GM13976 (cell line): ENCODE measurements at regions not wholly inside any gene's neighbourhood (a gene's known extent, or its start where the extent isn't known, plus 50 kb on each side); places are given as distances from the start of the nearest gene placed in this dataset.

Experiments
- DNase-seq: peaks from one replicate; pipeline ENCODE4 v3.0.0; 2012; ENCODE audit warnings: low spot score
- CTCF ChIP-seq: IDR thresholded peaks from 2 replicates; pipeline ENCODE4 v1.5.1; 2012; ENCODE audit warnings: borderline replicate concordance, mild to moderate bottlenecking; ENCODE audit not compliant: insufficient read depth; ENCODE audit errors: extremely low read depth, missing control alignments, control extremely low read depth
- in situ Hi-C: fragments of 300-500 bp; cut with MboI; formaldehyde crosslinking; loops from one replicate; pipeline ENCODE4 v1.12.0; 2022; ENCODE audit warnings: low sequenced_read_pairs, mixed read lengths, inconsistent platforms; ENCODE audit not compliant: unreplicated experiment

- in situ Hi-C loops, result no loop called here
- DNase-seq, result no peak
- TF ChIP-seq CTCF, result no peak
Observed at GRCh38 chr9:118009614-118010013, 305.4 kb downstream of the TLR4 start.

- no peak for DNase-seq
- TF ChIP-seq CTCF, result no peak
- in situ Hi-C loops, result no loop called here
Observed at GRCh38 chr9:118017607-118018122, 313.5 kb downstream of the TLR4 start.

GRCh38 chr9:118023644-118024043 is 319.4 kb downstream of the TLR4 start:
- no peak for TF ChIP-seq CTCF
- no peak for DNase-seq
- in situ Hi-C loops, result no loop called here

- TF ChIP-seq CTCF, result no peak
- in situ Hi-C loops, result no loop called here
Observed at GRCh38 chr9:118028225-118028624, 324.0 kb downstream of the TLR4 start.

GRCh38 chr9:118029425-118029824 is 325.2 kb downstream of the TLR4 start:
- TF ChIP-seq CTCF, result no peak
- in situ Hi-C loops, result no loop called here
- no peak for DNase-seq

More at GRCh38 chr9:118028225-118028624, 324.0 kb downstream of the TLR4 start:
- DNase-seq, result no peak

- TF ChIP-seq CTCF, result no peak
- DNase-seq, result no peak
- in situ Hi-C loops, result no loop called here
Observed at GRCh38 chr9:118034701-118035100, 330.5 kb downstream of the TLR4 start.

GRCh38 chr9:118038713-118039112 is 334.5 kb downstream of the TLR4 start:
- no peak for TF ChIP-seq CTCF
- no peak for DNase-seq
- in situ Hi-C loops, result no loop called here
